HUES6 (cell line): ENCODE measurements at regions not wholly inside any gene's neighbourhood (a gene's known extent, or its start where the extent isn't known, plus 50 kb on each side); places are given as distances from the start of the nearest gene placed in this dataset.

Experiments used
- H3K27ac ChIP-seq: 2 replicates; pipeline ENCODE4 v1.7.0; 2013; ENCODE audit warnings: low read depth, mild to moderate bottlenecking, low read length, inconsistent platforms
- H3K27me3 ChIP-seq: 2 replicates; pipeline ENCODE4 v1.6.1; 2013; ENCODE audit warnings: low read length; ENCODE audit not compliant: control insufficient read depth, insufficient read depth
- H3K36me3 ChIP-seq: 2 replicates; pipeline ENCODE4 v1.6.1; 2013; ENCODE audit warnings: low read length; ENCODE audit not compliant: control insufficient read depth, insufficient read depth
- H3K4me1 ChIP-seq: 2 replicates; pipeline ENCODE4 v1.6.1; 2013; ENCODE audit warnings: low read length; ENCODE audit not compliant: control insufficient read depth, insufficient read depth
- H3K4me3 ChIP-seq: 2 replicates; pipeline ENCODE4 v1.5.1; 2013; ENCODE audit warnings: low read depth, low read length
- H3K9ac ChIP-seq: one replicate; pipeline ENCODE4 v1.6.1; 2013; ENCODE audit warnings: mild to moderate bottlenecking, low read length
- H3K9me3 ChIP-seq: 2 replicates; pipeline ENCODE4 v1.6.1; 2013; ENCODE audit warnings: low read depth, low read length; ENCODE audit not compliant: control insufficient read depth, insufficient read depth

DNA sequence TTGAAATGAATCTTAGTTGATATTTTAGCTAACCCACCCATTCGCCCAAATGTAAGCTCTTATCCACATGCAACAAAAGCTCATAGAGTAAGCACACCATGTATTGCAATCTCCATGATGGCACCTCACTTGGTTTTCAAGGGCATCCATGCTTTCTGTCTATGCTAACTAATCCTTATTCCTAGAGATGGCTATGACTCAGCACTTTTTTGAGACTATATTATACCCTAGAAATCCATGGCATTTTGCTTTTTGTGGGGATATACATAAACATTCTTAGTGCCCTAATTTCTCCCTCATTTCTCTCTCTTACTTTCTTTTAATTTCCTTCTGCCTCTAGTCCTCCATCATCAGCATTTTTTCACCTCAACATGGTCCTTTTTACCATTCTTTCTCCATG lies 168.5 kb upstream of the STT3B start:
- H3K4me3 ChIP-seq: no peak overlapping the region
- no peaks in the 10 kb centered on the region for H3K9me3 ChIP-seq
- H3K4me1 ChIP-seq: peaks cover 8% of the 10 kb centered on the region; the same call in 1 of the 2 replicates
- H3K27ac ChIP-seq: no peak overlapping the region
- no peaks in the 10 kb centered on the region for H3K27me3 ChIP-seq
- H3K36me3 ChIP-seq: no peaks in the 10 kb centered on the region
- no peak overlapping the region for H3K9ac ChIP-seq

DNA sequence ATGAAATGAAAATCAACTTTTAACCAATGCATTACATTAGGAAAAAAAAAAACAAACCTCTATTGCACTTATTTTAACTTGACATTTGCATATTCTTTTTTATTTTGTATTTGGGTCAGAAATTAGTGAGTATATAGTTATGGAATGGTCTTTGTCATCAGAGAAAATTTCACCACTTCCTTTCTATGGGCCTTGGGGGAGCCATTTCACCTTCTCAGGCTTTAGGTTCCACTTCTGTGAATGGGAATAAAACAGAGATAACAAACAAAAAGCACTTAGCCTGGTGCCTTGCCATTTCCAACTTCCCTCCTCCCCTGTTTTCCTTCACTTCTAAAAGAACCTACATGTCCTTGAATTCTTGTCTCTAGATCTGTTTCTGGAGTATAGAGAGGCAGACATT lies 168.0 kb upstream of the STT3B start:
- H3K36me3 ChIP-seq: no peaks in the 10 kb centered on the region
- H3K4me1 ChIP-seq: peaks cover 8% of the 10 kb centered on the region; the same call in 1 of the 2 replicates
- no peaks in the 10 kb centered on the region for H3K27me3 ChIP-seq
- H3K9me3 ChIP-seq: no peaks in the 10 kb centered on the region
- no peak overlapping the region for H3K9ac ChIP-seq
- no peak overlapping the region for H3K27ac ChIP-seq
- H3K4me3 ChIP-seq: no peak overlapping the region

DNA sequence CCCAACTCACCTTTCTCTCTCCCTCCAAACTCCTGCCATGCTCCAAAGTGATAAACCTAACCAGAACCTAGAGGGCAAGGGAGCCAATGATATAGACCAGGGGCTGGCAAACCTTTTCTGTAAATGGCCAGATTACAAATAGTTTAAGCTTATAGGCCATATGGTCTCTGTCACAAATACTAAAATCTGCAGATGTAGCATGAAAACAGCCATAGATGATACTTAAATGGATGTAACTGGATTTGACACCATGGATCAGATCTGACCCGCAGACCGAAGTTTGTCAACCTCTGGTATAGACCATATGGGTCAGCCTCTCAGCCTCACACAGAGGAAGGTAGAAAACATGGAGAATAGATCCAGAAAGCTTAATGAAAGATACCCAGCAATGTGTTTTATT lies 165.2 kb upstream of the STT3B start:
- Histone ChIP-seq H3K27me3 (no peaks in the 10 kb centered on the region), H3K4me3 (no peak overlapping the region), H3K9ac (no peak overlapping the region), H3K36me3 (no peaks in the 10 kb centered on the region), H3K4me1 (no peaks in the 10 kb centered on the region), H3K9me3 (no peaks in the 10 kb centered on the region), H3K27ac (no peak overlapping the region)

DNA sequence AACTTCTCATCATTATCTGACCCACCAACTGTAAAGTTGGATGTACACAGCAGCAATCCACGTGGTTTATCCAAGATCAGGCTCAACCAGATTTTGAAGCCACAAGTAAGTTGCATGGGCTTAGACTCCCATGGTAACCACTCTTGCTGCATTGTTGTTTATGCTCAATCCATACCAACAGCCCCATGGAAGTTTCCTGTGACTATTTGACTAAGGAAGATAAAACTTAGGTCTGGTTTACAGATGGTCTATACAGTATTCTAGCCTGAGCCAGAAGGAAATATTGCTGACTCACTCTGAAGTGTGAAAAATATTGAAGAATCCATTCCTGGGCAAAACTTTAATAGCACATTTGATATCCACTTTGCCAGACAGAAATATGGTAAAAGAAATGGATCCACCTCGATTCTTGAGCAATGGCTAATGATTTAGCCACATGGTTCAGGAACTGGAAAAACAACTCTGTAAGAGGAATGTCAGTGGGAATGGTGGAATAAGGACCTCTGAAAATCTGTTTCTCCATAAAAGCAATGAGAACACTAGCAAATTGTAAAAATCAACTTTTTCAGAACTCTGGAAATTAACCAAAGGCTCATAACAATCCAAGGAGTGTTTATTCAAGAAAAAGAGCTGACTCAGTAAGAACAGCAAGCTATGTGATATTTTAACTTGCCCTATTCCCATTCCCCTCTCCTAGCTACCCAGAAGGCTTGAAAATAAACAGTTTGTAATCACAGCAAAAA lies 162.9 kb upstream of the STT3B start:
- Histone ChIP-seq H3K4me1 (no peaks in the 10 kb centered on the region), H3K4me3 (no peak overlapping the region), H3K9ac (no peak overlapping the region), H3K27me3 (no peaks in the 10 kb centered on the region), H3K9me3 (no peaks in the 10 kb centered on the region), H3K36me3 (no peaks in the 10 kb centered on the region), H3K27ac (no peak overlapping the region)

DNA sequence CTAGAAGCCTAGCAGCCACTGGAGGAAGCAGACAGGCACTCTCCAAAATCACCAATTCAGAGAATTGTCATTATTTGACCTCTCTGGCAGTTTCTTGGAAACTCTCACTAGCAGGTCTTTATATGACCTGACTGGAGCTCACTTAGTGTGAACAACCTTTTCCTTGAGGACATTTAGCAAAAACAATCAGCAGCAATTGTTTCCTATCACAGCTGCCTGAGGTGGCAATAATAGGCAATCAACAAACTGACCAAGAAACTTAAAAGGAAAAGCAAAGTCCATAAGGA lies 162.4 kb upstream of the STT3B start:
- Histone ChIP-seq H3K27ac (no peak overlapping the region), H3K9ac (no peak overlapping the region), H3K4me3 (no peak overlapping the region)

DNA sequence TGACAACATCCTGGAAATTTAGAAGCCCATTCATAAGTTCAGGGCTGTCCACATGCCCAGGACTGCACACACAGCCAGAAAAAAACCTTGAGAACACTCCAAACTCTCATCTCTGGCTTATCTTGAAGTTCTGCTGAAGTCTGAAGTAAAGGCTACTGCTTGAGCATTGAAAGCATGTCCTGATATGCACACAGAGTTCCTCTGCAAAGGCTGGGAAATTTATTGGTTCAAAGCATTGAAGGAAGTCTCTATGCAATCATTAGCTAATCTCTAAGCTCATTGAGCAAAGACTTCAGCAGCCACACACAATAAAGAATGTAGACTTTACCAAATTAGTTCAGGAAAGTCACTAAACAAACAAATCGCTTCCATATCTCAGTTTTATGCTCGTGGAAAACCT lies 162.0 kb upstream of the STT3B start:
- H3K4me1 ChIP-seq: no peaks in the 10 kb centered on the region
- H3K27me3 ChIP-seq: no peaks in the 10 kb centered on the region
- H3K27ac ChIP-seq: no peak overlapping the region
- no peaks in the 10 kb centered on the region for H3K36me3 ChIP-seq
- no peaks in the 10 kb centered on the region for H3K9me3 ChIP-seq
- H3K9ac ChIP-seq: no peak overlapping the region
- no peak overlapping the region for H3K4me3 ChIP-seq

More for the DNA sequence above, 162.4 kb upstream of the STT3B start:
- H3K9me3 ChIP-seq: no peaks in the 10 kb centered on the region
- H3K4me1 ChIP-seq: no peaks in the 10 kb centered on the region
- H3K27me3 ChIP-seq: no peaks in the 10 kb centered on the region
- no peaks in the 10 kb centered on the region for H3K36me3 ChIP-seq

DNA sequence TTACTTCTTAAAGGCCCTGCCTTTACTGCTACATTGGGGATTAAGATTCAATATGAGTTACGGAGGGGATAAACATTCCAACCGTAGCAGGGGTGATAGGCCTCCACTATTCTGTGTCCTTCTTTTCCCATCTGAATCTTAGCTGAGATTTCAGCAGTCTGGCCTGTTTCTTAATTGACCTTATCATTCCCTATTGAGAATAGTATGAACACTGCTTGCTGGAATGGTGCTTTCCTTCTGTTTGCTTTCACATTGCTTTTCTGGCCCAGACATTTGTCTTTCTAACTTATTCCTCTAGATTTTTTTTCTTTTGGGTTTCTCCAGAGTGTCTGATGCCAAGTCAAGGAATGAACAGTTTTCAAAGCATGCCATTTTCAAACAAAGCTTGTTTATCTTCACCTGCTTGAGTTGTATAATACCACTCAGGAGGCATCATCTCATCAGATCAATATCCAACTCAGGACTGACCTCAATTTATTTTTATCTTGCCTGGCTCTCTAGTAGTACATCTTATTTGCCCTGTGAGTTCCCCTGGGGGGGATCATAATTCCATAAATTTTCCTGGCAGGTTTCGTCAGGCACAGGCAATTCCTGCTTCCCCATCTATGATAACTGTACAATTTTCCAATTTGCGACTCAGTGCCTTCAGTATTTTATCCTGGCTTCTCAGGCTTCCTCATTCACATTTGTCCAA lies 161.1 kb upstream of the STT3B start:
- H3K36me3 ChIP-seq: no peaks in the 10 kb centered on the region
- H3K4me1 ChIP-seq: no peaks in the 10 kb centered on the region
- no peak overlapping the region for H3K27ac ChIP-seq
- no peak overlapping the region for H3K9ac ChIP-seq
- no peaks in the 10 kb centered on the region for H3K27me3 ChIP-seq
- no peak overlapping the region for H3K4me3 ChIP-seq
- no peaks in the 10 kb centered on the region for H3K9me3 ChIP-seq

DNA sequence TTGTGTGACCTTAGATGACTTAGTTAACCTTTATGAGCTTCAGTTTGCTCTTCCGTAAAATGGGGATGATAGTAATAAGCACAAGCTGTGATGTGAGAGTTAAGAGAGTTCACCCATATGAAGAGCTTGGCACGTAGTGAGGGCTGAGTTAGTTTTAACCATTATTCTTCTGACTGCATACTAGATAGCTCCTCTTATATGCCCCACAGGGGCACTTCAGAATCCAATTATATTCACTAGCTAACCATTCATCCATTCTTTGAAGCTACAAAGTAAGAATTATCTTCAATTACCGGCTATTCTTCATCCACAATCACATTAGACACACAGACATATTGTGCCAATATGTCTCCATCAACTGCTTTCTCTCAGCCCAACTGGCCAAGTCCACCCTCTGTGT lies 159.0 kb upstream of the STT3B start:
- no peak overlapping the region for H3K4me3 ChIP-seq
- H3K27me3 ChIP-seq: no peaks in the 10 kb centered on the region
- H3K27ac ChIP-seq: no peak overlapping the region
- no peaks in the 10 kb centered on the region for H3K4me1 ChIP-seq
- H3K36me3 ChIP-seq: no peaks in the 10 kb centered on the region
- no peaks in the 10 kb centered on the region for H3K9me3 ChIP-seq
- H3K9ac ChIP-seq: no peak overlapping the region

DNA sequence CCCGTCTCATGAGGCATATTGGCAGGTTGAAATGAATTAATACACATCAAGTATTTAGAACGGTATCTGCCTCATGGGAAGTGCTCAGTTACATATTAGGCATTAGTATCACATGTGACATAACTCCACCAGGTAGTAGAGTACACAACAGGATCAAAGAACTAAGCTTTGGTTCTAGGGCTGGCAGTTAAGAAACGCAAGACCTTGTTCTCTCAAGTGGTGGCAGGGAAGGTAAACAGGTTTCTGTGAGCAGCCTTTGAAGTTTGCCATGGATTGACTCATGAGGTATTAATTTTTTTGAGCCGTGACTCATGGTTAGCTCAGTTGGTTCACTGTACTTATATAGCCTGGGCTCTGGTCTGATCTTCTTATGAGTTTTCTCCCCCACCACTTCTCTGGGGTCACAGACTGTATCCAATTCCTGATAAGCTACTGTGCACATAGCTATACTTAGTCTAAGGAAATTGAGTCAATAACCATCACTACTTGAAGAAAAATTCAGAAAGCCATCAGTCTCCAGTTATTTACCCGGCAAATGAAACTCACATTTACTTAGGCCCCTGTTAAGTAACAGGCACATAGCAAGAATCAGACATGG lies 155.6 kb upstream of the STT3B start:
- H3K4me3 ChIP-seq: no peak overlapping the region
- H3K9me3 ChIP-seq: no peaks in the 10 kb centered on the region
- H3K4me1 ChIP-seq: no peaks in the 10 kb centered on the region
- no peak overlapping the region for H3K27ac ChIP-seq
- H3K27me3 ChIP-seq: no peaks in the 10 kb centered on the region
- H3K36me3 ChIP-seq: no peaks in the 10 kb centered on the region
- H3K9ac ChIP-seq: no peak overlapping the region

DNA sequence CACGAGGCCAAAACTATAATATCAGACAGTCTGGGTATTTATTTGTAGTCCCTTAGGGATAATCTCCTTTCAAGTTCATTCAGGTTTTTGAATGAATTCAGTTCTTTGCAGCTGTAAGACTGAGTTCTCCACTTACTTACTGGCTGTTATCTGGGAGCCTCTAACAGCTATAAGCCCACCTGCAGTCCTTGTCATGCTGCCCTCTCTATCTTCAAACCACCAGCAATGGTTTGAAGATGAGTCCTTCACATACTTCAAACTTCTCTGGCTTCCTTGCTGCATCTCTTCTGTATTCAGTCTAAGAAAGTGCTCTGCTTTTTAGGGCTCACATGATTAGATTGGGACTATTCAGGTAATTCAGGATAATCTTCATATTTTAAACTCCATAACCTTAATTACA lies 154.5 kb upstream of the STT3B start:
- Histone ChIP-seq H3K9me3 (no peaks in the 10 kb centered on the region), H3K27ac (no peak overlapping the region), H3K27me3 (no peaks in the 10 kb centered on the region), H3K36me3 (no peaks in the 10 kb centered on the region), H3K4me1 (no peaks in the 10 kb centered on the region), H3K9ac (no peak overlapping the region), H3K4me3 (no peak overlapping the region)

DNA sequence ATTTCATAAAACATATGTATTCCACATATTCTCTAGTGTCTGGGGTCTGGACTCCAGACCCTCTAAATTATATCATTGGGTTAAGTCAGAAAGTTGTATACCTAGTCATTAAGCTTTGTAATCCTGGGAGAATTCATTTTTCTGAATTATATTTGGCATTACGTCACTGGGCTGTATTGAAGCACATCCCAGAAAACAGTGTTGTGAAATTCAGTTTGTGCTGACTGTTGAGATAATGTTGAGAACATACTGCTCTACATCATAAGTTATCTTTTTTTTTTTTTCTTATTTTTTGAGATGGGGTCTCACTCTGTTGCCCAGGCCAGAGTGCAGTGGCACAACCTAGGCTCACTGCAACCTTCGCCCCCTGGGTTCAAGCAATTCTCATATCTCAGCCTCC lies 153.1 kb upstream of the STT3B start:
- H3K4me1 ChIP-seq: no peaks in the 10 kb centered on the region
- no peaks in the 10 kb centered on the region for H3K27me3 ChIP-seq
- H3K9me3 ChIP-seq: no peaks in the 10 kb centered on the region
- H3K9ac ChIP-seq: no peak overlapping the region
- no peaks in the 10 kb centered on the region for H3K36me3 ChIP-seq
- H3K27ac ChIP-seq: no peak overlapping the region
- no peak overlapping the region for H3K4me3 ChIP-seq
